ENCODE measurements at regions not wholly inside any gene's neighbourhood (a gene's known extent, or its start where the extent isn't known, plus 50 kb on each side); places are given as distances from the start of the nearest gene placed in this dataset.

GRCh38 chr17:21476867-21477266 is 100.7 kb downstream of the KCNJ12 start:
- TF ChIP-seq CTCF (IDR thresholded peaks at IDR 0.05) (no peak), EP300 (IDR thresholded peaks at IDR 0.05) (no peak), POLR2A (IDR thresholded peaks at IDR 0.05) (no peak)

Data from ovary (tissue), 3 donors.